ENCODE measurements at regions not wholly inside any gene's neighbourhood (a gene's known extent, or its start where the extent isn't known, plus 50 kb on each side); places are given as distances from the start of the nearest gene placed in this dataset.

DNA sequence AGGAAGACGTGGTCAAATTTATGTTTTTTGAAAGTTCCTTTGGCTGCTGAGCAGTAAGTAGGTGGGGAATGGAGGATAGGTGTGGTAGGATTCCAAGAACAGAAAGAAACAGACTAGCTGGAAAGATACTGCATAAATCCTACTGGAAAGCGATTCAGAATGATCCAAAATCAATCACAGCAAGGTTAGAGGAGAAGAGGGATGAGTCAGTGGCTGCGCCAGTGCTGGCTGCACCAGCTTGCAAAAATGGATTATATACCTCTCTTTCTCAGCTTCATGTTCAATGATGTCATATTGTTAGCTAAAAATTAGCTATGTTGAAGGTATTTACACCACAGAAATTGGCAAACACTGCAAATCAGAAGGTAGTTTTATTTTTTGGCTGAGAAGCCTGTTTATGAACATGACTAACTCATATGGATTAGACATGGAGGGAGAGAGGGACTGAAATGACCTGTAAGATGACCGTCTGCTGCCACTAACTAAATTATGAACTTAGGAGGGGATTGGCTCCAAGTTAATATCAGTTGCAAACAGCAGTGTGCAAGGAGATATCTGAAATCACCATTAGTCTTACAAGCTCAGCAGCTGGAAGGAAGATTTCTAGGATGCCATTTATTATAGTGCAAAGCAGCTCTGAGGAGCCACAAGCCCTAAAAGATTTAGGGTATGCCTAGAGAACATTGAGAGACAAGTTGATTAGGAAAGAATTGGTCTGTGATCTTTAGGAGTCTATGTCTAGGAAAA lies 405.3 kb downstream of the MID1IP1 start:
- intact Hi-C loops (cut with micrococcal nuclease) = no loop called here
- Mint-ChIP-seq H3K27ac (no peak overlapping the region), H3K27me3 (peaks cover 4% of the 10 kb centered on the region), H3K9me3 (no peaks in the 10 kb centered on the region), H3K36me3 (ENCODE audit: low read depth) (no peaks in the 10 kb centered on the region), H3K4me1 (no peaks in the 10 kb centered on the region), H3K4me3 (no peak overlapping the region)
- no peak for ATAC-seq (ENCODE audit: low read depth)
- DNase-seq = no peak
- TF ChIP-seq, protein P1, sequence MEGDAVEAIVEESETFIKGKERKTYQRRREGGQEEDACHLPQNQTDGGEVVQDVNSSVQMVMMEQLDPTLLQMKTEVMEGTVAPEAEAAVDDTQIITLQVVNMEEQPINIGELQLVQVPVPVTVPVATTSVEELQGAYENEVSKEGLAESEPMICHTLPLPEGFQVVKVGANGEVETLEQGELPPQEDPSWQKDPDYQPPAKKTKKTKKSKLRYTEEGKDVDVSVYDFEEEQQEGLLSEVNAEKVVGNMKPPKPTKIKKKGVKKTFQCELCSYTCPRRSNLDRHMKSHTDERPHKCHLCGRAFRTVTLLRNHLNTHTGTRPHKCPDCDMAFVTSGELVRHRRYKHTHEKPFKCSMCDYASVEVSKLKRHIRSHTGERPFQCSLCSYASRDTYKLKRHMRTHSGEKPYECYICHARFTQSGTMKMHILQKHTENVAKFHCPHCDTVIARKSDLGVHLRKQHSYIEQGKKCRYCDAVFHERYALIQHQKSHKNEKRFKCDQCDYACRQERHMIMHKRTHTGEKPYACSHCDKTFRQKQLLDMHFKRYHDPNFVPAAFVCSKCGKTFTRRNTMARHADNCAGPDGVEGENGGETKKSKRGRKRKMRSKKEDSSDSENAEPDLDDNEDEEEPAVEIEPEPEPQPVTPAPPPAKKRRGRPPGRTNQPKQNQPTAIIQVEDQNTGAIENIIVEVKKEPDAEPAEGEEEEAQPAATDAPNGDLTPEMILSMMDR (IDR thresholded peaks at IDR 0.05) = no peak
- POLR2A ChIA-PET = no interaction called here
- CTCF ChIA-PET = no interaction called here

DNA sequence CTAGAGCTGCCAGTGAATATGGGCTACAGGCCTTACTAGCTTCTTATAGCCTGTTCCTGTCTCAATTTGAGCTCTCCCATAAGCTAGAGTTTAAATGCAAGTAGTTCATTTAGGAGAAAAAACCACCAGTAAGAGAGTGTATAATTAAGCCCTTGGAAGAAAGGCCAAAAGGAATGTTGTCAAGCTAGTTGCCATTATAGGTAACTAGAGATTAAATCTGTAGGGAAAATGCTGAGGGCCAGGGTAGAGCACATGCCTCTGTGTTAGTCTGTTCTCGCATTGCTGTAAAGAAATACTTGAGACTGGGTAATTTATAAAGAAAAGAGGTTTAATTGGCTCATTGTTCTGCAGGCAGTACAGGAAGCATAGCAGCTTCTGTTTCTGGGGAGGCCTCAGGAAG lies 410.2 kb downstream of the MID1IP1 start:
- TF ChIP-seq, protein P1 (IDR thresholded peaks at IDR 0.05) = no peak
- POLR2A ChIA-PET = no interaction called here

DNA sequence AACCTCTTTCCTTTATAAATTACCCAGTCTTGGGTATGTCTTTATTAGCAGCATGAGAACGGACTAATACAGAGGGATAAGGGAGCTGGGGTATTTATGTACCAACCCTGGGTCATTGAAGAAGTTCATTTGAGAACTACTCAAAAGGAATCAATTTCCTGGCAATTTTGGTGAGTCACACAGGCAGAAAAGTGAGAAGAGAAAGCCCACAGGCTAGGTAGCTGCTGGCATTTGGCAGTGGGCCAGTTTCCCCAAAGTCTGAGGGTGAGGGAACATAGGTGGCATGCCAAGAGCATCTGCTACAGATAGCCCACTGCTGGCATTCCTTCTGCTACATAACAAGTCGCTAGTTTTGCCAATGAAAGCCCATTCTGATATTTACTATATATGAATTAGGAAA lies 411.2 kb downstream of the MID1IP1 start:
- CTCF ChIA-PET = no interaction called here
- no peak overlapping the region for H3K27ac Mint-ChIP-seq
- TF ChIP-seq, protein P1 (IDR thresholded peaks at IDR 0.05) = no peak
- ATAC-seq (ENCODE audit: low read depth) = no peak
- intact Hi-C loops (cut with micrococcal nuclease) = no loop called here
- POLR2A ChIA-PET = no interaction called here
- no peaks in the 10 kb centered on the region for H3K9me3 Mint-ChIP-seq
- no peaks in the 10 kb centered on the region for H3K4me1 Mint-ChIP-seq
- no peaks in the 10 kb centered on the region for H3K27me3 Mint-ChIP-seq
- H3K4me3 Mint-ChIP-seq = no peak overlapping the region
- DNase-seq = no peak
- no peaks in the 10 kb centered on the region for H3K36me3 Mint-ChIP-seq (ENCODE audit: low read depth)

More for the DNA sequence above, 410.2 kb downstream of the MID1IP1 start:
- no peaks in the 10 kb centered on the region for H3K9me3 Mint-ChIP-seq
- H3K36me3 Mint-ChIP-seq (ENCODE audit: low read depth) = no peaks in the 10 kb centered on the region
- DNase-seq (no peak), ATAC-seq (ENCODE audit: low read depth) (no peak)
- intact Hi-C loops (cut with micrococcal nuclease) = no loop called here
- H3K4me3 Mint-ChIP-seq = no peak overlapping the region
- CTCF ChIA-PET = no interaction called here
- no peak overlapping the region for H3K27ac Mint-ChIP-seq
- H3K4me1 Mint-ChIP-seq = no peaks in the 10 kb centered on the region
- H3K27me3 Mint-ChIP-seq = peaks cover 2% of the 10 kb centered on the region

DNA sequence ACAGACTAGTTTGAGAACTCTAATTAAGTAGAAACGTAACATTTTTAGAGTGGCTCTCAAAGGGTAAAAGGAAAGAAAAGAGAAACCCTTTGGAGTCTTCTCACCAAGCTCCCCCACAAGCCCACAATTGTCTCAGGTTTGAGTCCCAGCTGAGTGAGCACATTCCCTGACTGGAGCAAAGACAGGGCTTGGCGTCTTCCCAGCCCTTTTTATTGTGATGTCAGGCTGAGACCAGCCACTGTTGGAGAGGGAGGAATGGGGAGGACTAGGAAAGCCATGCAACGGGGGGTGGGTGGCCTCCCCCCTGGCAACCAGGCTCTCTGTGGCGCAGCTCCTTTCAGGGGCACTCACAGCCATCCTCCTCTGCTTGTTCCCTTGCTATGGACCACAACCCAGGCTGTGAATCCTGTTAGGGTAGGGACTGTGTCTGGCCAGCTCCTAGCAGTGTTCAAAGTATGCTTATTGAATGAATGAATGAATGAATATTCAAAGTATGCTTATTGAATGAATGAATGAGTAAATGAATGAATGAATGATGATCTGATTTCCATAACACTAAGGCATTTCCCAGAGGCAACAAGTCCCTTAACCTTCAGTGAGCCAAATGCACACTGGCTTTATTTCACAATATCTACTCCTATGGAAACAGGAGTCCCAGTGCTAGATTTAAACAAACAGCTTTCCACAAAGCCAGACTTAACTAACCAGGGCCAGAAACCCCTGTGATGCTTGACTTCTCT lies 413.3 kb downstream of the MID1IP1 start:
- H3K4me3 Mint-ChIP-seq = no peak overlapping the region
- CTCF ChIA-PET = no interaction called here
- H3K36me3 Mint-ChIP-seq (ENCODE audit: low read depth) = no peaks in the 10 kb centered on the region
- TF ChIP-seq, protein P1 (IDR thresholded peaks at IDR 0.05) = no peak
- H3K27me3 Mint-ChIP-seq = no peaks in the 10 kb centered on the region
- intact Hi-C loops (cut with micrococcal nuclease) = no loop called here
- H3K4me1 Mint-ChIP-seq = no peaks in the 10 kb centered on the region
- no peaks in the 10 kb centered on the region for H3K9me3 Mint-ChIP-seq
- H3K27ac Mint-ChIP-seq = no peak overlapping the region
- POLR2A ChIA-PET = no interaction called here
- no peak for ATAC-seq (ENCODE audit: low read depth)
- no peak for DNase-seq

DNA sequence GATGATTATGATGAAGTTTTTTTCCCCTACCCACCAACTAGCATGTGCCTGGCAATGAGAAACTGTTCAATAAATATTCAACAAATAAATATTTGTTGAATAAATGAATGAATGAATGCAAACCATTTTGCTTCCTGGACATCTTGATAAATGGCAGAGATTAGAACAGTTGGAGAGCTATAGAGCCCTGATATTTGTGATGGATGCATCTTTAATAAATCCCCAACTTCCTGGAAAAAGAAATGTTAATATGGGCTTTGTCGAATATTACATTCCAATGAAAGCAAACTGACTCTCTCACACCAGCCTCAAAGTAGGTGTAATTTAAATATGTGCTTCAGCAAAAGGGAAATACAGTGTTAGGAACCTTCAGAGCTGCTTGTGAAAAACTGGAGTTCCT lies 419.7 kb downstream of the MID1IP1 start:
- TF ChIP-seq, protein P1 (IDR thresholded peaks at IDR 0.05) = no peak
- H3K4me1 Mint-ChIP-seq = no peaks in the 10 kb centered on the region
- intact Hi-C loops (cut with micrococcal nuclease) = no loop called here
- no peaks in the 10 kb centered on the region for H3K9me3 Mint-ChIP-seq
- peaks cover 3% of the 10 kb centered on the region for H3K36me3 Mint-ChIP-seq (ENCODE audit: low read depth)
- no peak overlapping the region for H3K27ac Mint-ChIP-seq
- H3K4me3 Mint-ChIP-seq = no peak overlapping the region
- ATAC-seq (ENCODE audit: low read depth) (no peak), DNase-seq (no peak)
- POLR2A ChIA-PET = no interaction called here
- H3K27me3 Mint-ChIP-seq = no peaks in the 10 kb centered on the region
- CTCF ChIA-PET = no interaction called here
